OCI-LY3 (cell line): ENCODE measurements at regions not wholly inside any gene's neighbourhood (a gene's known extent, or its start where the extent isn't known, plus 50 kb on each side); places are given as distances from the start of the nearest gene placed in this dataset.

ENCODE experiments used
- EZH2phosphoT487 ChIP-seq: fragments of 200-600 bp; shearing (Covaris generic); IDR thresholded peaks from 2 replicates; pipeline ENCODE4 v1.6.1; 2018; ENCODE audit warnings: antibody characterized with exemption, mixed run types, low read depth
- TF ChIP-seq, protein P1 (sequence below): fragments of 200-600, 300-600 bp; sonication (generic); IDR thresholded peaks from 2 replicates; pipeline ENCODE4 v1.5.1; 2014; ENCODE audit warnings: antibody characterized with exemption, low read length, low read depth

GRCh38 chr20:22315771-22316170 is 268.6 kb downstream of the FOXA2 start:
- TF ChIP-seq EZH2phosphoT487, result no peak
- TF ChIP-seq, protein P1, sequence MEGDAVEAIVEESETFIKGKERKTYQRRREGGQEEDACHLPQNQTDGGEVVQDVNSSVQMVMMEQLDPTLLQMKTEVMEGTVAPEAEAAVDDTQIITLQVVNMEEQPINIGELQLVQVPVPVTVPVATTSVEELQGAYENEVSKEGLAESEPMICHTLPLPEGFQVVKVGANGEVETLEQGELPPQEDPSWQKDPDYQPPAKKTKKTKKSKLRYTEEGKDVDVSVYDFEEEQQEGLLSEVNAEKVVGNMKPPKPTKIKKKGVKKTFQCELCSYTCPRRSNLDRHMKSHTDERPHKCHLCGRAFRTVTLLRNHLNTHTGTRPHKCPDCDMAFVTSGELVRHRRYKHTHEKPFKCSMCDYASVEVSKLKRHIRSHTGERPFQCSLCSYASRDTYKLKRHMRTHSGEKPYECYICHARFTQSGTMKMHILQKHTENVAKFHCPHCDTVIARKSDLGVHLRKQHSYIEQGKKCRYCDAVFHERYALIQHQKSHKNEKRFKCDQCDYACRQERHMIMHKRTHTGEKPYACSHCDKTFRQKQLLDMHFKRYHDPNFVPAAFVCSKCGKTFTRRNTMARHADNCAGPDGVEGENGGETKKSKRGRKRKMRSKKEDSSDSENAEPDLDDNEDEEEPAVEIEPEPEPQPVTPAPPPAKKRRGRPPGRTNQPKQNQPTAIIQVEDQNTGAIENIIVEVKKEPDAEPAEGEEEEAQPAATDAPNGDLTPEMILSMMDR, result no peak
